Ovary (tissue), 7 donors: ENCODE measurements at regions not wholly inside any gene's neighbourhood (a gene's known extent, or its start where the extent isn't known, plus 50 kb on each side); places are given as distances from the start of the nearest gene placed in this dataset.

Experiments used
- DNase-seq, 5 donors: peaks; one replicate each; pipeline ENCODE4 v3.0.0-alpha.2; 2019 to 2020
- H3K27ac ChIP-seq, 2 donors: fragments of 200-600 bp; one replicate each; pipeline versions ENCODE4 v1.5.1 to v1.8.0; 2019 to 2022
- H3K27me3 ChIP-seq: fragments of 200-600 bp; one replicate; pipeline ENCODE4 v1.8.0; 2022
- H3K36me3 ChIP-seq: fragments of 200-600 bp; sonication (generic); one replicate; pipeline ENCODE4 v1.5.1; 2019
- H3K4me1 ChIP-seq: one replicate; pipeline ENCODE4 v1.8.1; 2013; ENCODE audit warnings: mild to moderate bottlenecking, moderate library complexity; ENCODE audit not compliant: insufficient read depth
- H3K4me3 ChIP-seq: fragments of 200-600 bp; sonication (generic); one replicate; pipeline ENCODE4 v1.5.1; 2017
- H3K9me3 ChIP-seq, 2 donors: fragments of 200-600 bp in 1 of 2; sonication (generic) in 1 of 2; one replicate each; pipeline versions ENCODE4 v1.5.1 to v1.8.1; 2013 to 2019; ENCODE audit warnings: mild to moderate bottlenecking in 1 of 2, moderate library complexity in 1 of 2
- EP300 ChIP-seq: sonication (generic); formaldehyde crosslinking; IDR thresholded peaks from one replicate; pipeline ENCODE4 v1.6.1; 2017; ENCODE audit warnings: antibody characterized with exemption
- POLR2A ChIP-seq: fragments of 450-650 bp; IDR thresholded peaks from one replicate; pipeline ENCODE4 v1.6.1; 2017; ENCODE audit warnings: antibody characterized with exemption, mild to moderate bottlenecking, moderate library complexity
- WGBS, 3 donors: extraction: QIAGEN DNeasy Blood & Tissue Kit in 1 of 3; methylation state at CpG; one replicate each; pipeline versions ENCODE4 v1.1.5 to v1.1.7; 2013 to 2017; 5-methylcytosine and 5-hydroxymethylcytosine counted together
- intact Hi-C, 4 donors: fragments of 100-400 bp; cut with DNase I; formaldehyde crosslinking; loops; one replicate each; pipeline versions ENCODE4 v1.11.0 to v1.15.1; 2022 to 2023
- TF ChIP-seq, protein P1 (sequence below), 3 donors: fragments of 450-650 bp in 2 of 3; fragments of 200-600 bp in 1 of 3; IDR thresholded peaks; one replicate each; pipeline versions ENCODE4 v1.5.1 to v1.8.0; 2016 to 2022; ENCODE audit warnings: antibody characterized with exemption in 3 of 3, mild to moderate bottlenecking in 1 of 3
- donor health status: DM: no; HTN: no; CAD: no; lungs with moderate emphysema.
- donor health status: DM: no; HTN: no; CAD: no.
- donor health status: Bipolar disorder and iron deficiency.
- donor health status: DM: no; HTN: no; CAD: no.
- donor health status: DM: yes; HTN: yes; CAD: no.

DNA sequence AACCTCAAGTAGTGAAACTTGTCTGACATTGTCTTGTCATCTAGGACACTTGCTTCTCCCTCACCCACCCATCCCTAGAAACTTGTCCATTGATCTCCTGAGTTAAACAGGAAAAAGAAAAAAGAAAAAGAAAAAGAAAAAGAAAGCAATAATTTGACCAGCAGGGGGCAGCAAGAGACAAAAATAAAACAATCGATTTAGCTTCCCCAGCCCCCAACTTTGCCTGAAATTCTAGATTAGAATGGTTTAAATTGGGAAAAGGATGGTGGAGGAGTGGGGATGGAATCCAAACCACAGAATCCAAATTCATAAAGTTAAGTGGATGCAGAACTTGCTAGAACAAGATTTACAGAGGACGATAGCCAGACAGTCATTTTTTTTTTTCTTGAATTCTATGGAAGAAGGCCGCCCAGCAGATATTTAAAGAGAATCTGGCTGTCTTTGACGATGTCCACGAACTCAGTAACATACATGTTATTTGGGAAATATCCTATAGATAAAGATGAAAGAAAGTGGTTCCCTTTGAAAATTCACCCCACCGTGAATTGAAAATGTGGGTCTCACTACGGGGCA, 282.9 kb downstream of the USP46 start:
- Histone ChIP-seq H3K9me3 (no peaks in the 10 kb centered on the region), H3K4me3 (no peak overlapping the region), H3K36me3 (no peaks in the 10 kb centered on the region), H3K4me1 (no peaks in the 10 kb centered on the region), H3K27me3 (no peaks in the 10 kb centered on the region), H3K27ac (no peak overlapping the region)
- WGBS, 3 donors, result 31 to 37% (median 36%) methylated on average over 7 of the region's 7 CpGs
- intact Hi-C loops, result loop anchor here in 2 of 4 donors (5.0 to 10.0 kb wide), 3 partner anchors 606 to 1849 kb away; partner anchors contain the start of gene PDGFRA (in 1 of the 2)
- TF ChIP-seq POLR2A, result no peak
- TF ChIP-seq, protein P1, sequence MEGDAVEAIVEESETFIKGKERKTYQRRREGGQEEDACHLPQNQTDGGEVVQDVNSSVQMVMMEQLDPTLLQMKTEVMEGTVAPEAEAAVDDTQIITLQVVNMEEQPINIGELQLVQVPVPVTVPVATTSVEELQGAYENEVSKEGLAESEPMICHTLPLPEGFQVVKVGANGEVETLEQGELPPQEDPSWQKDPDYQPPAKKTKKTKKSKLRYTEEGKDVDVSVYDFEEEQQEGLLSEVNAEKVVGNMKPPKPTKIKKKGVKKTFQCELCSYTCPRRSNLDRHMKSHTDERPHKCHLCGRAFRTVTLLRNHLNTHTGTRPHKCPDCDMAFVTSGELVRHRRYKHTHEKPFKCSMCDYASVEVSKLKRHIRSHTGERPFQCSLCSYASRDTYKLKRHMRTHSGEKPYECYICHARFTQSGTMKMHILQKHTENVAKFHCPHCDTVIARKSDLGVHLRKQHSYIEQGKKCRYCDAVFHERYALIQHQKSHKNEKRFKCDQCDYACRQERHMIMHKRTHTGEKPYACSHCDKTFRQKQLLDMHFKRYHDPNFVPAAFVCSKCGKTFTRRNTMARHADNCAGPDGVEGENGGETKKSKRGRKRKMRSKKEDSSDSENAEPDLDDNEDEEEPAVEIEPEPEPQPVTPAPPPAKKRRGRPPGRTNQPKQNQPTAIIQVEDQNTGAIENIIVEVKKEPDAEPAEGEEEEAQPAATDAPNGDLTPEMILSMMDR (IDR thresholded peaks at IDR 0.05), result peak; percentile 32 to 67 (median 56)
- DNase-seq, result peak in 3 of 5 donors; percentile 17 to 43 (median 32)

DNA sequence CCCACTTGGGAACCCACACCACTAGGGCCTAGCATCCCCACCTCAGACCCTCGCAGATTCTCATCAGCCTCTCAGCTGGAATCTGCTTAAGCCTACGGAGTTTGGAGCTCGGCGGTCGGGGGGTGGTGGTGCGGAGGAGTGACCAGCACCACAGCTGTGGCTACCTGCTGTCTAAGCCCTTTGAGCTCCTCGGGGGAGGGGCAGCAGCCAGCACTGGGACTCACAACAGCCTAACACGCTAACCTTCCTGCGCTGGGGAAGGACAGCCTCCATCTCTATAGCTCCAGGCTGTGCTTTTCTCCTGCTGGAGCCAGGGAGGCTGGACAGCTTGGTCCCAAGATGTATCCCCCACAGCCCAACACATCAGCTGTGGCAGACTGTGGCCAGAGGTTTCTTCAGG, 281.5 kb downstream of the USP46 start:
- H3K4me1 ChIP-seq, result no peaks in the 10 kb centered on the region
- TF ChIP-seq, protein P1 (IDR thresholded peaks at IDR 0.05), result no peak
- TF ChIP-seq EP300, result no peak
- no peak for TF ChIP-seq POLR2A
- no peak overlapping the region for H3K4me3 ChIP-seq
- intact Hi-C loops, result loop anchor here in 2 of 4 donors (5.0 to 10.0 kb wide), 3 partner anchors 605 to 1847 kb away; partner anchors contain the start of gene PDGFRA (in 1 of the 2)
- no peaks in the 10 kb centered on the region for H3K36me3 ChIP-seq
- H3K27me3 ChIP-seq, result no peaks in the 10 kb centered on the region
- no peak for DNase-seq
- H3K9me3 ChIP-seq, result no peaks in the 10 kb centered on the region
- WGBS, 3 donors, result 76 to 87% (median 84%) methylated on average over 8 to 9 of the region's 9 CpGs
- no peak overlapping the region for H3K27ac ChIP-seq

DNA sequence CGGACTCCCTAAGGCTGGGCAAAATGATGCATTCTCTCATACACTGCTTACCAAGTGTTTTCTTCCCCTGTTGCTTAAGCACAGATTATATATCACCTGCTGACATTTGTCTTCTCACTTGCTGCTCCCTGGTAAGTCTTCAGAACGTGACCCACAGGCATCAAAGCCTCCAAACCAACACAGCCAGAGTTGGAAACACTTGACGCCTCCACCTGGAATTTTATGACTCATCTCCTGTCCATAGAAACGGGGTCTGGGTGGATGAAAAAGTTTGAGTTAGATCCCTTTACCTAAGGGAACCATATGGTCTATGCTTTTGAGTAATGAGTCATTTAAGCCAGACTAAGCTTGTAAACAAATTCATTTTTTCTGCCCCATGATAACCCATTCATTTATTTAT, 251.6 kb downstream of the USP46 start:
- Histone ChIP-seq H3K27ac (no peak overlapping the region), H3K36me3 (no peaks in the 10 kb centered on the region), H3K4me3 (no peak overlapping the region), H3K4me1 (no peaks in the 10 kb centered on the region), H3K27me3 (no peaks in the 10 kb centered on the region), H3K9me3 (no peaks in the 10 kb centered on the region)
- TF ChIP-seq, protein P1 (IDR thresholded peaks at IDR 0.05), result no peak
- TF ChIP-seq POLR2A (no peak), EP300 (no peak)
- no peak for DNase-seq
- WGBS, 3 donors, result 33 to 38% (median 33%) methylated on average over 4 of the region's 4 CpGs
- intact Hi-C loops, result no loop called here

DNA sequence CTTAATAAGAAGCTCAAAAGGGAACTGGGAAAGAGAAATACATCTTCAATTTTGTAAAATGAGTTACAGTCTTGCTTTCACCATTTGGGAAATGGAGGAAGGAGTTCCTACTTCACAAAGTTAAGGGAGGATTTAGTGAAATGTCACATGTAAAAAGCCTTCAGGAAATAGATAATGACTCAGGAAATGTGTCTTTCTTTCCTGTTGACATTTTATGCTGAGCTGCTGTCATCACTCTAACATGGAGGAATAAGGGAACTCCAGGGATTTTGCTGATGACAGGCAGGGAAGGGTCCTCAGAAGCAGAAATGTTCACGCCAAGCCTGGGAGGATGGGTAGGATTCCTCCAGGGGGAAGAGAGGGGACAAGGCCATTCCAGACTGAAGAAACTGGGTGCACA, 251.1 kb downstream of the USP46 start:
- DNase-seq, result no peak
- no peak overlapping the region for H3K27ac ChIP-seq
- H3K36me3 ChIP-seq, result no peaks in the 10 kb centered on the region
- H3K4me1 ChIP-seq, result no peaks in the 10 kb centered on the region
- intact Hi-C loops, result no loop called here
- H3K9me3 ChIP-seq, result no peaks in the 10 kb centered on the region
- H3K27me3 ChIP-seq, result no peaks in the 10 kb centered on the region
- no peak overlapping the region for H3K4me3 ChIP-seq
- 78 to 89% (median 86%) methylated on average over 1 of the region's 1 CpG for WGBS, 3 donors
- TF ChIP-seq EP300, result no peak
- TF ChIP-seq, protein P1 (IDR thresholded peaks at IDR 0.05), result no peak
- no peak for TF ChIP-seq POLR2A
